ENCODE measurements at regions not wholly inside any gene's neighbourhood (a gene's known extent, or its start where the extent isn't known, plus 50 kb on each side); places are given as distances from the start of the nearest gene placed in this dataset.

GRCh38 chr4:154135576-154135975 is 346.7 kb upstream of the SFRP2 start:
- no peak for TF ChIP-seq CTCF (IDR thresholded peaks at IDR 0.05)
- TF ChIP-seq POLR2A (IDR thresholded peaks at IDR 0.05) = no peak
